ENCODE measurements at regions not wholly inside any gene's neighbourhood (a gene's known extent, or its start where the extent isn't known, plus 50 kb on each side); places are given as distances from the start of the nearest gene placed in this dataset.

DNA sequence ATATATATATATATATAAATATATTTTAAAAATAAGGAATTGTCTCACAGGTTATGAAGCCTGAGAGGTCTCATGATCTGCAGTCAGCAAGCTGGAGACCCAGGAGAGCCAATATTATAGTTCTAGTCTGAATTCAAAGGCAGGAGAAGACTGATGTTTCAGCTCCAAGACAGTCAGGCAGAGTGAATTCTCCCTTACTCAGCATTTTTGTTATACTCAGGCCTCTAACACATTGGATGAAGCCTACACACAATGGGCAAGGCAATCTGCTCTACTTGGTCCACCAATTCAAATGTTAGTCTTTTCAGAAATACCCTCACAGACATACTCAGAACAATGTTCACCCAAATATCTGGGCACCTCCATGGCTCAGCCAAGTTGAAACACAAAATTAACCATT, 157.2 kb downstream of the GOLIM4 start:
- DNase-seq (ENCODE audit: extremely low spot score, unreplicated experiment) = no peak
- Mint-ChIP-seq H3K4me3 (ENCODE audit: unreplicated experiment) (no peak overlapping the region), H3K27me3 (ENCODE audit: unreplicated experiment) (peaks cover 10% of the 10 kb centered on the region), H3K9me3 (ENCODE audit: unreplicated experiment) (no peaks in the 10 kb centered on the region), H3K4me1 (ENCODE audit: unreplicated experiment) (peaks cover 1% of the 10 kb centered on the region), H3K27ac (ENCODE audit: unreplicated experiment) (no peak overlapping the region), H3K36me3 (ENCODE audit: unreplicated experiment) (no peaks in the 10 kb centered on the region)
- TF ChIP-seq, protein P1, sequence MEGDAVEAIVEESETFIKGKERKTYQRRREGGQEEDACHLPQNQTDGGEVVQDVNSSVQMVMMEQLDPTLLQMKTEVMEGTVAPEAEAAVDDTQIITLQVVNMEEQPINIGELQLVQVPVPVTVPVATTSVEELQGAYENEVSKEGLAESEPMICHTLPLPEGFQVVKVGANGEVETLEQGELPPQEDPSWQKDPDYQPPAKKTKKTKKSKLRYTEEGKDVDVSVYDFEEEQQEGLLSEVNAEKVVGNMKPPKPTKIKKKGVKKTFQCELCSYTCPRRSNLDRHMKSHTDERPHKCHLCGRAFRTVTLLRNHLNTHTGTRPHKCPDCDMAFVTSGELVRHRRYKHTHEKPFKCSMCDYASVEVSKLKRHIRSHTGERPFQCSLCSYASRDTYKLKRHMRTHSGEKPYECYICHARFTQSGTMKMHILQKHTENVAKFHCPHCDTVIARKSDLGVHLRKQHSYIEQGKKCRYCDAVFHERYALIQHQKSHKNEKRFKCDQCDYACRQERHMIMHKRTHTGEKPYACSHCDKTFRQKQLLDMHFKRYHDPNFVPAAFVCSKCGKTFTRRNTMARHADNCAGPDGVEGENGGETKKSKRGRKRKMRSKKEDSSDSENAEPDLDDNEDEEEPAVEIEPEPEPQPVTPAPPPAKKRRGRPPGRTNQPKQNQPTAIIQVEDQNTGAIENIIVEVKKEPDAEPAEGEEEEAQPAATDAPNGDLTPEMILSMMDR (IDR thresholded peaks at IDR 0.05) = no peak

DNA sequence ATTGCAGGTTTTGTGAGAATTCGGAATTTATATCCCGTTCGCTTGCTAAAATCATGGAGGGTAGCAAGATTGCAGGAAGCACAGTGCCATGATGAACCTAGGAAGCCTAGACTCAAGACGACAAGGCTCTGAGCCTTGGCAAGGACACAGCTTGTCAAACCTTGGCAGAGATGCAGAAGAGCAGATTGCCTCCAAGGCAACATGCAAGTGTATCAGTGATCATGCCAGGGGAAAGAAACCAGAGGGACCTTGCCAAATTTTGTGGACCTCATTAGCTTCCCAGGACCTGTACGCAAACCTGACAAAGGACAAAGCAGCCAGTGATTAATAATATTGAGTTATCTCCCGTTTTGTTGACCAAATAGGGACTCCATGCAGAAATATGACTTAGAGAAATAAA, 159.7 kb downstream of the GOLIM4 start:
- TF ChIP-seq, protein P1 (IDR thresholded peaks at IDR 0.05) = no peak
- Mint-ChIP-seq H3K4me1 (ENCODE audit: unreplicated experiment) (no peaks in the 10 kb centered on the region), H3K9me3 (ENCODE audit: unreplicated experiment) (no peaks in the 10 kb centered on the region), H3K4me3 (ENCODE audit: unreplicated experiment) (no peak overlapping the region), H3K27ac (ENCODE audit: unreplicated experiment) (no peak overlapping the region), H3K27me3 (ENCODE audit: unreplicated experiment) (peaks cover 10% of the 10 kb centered on the region), H3K36me3 (ENCODE audit: unreplicated experiment) (no peaks in the 10 kb centered on the region)
- DNase-seq (ENCODE audit: extremely low spot score, unreplicated experiment) = no peak

DNA sequence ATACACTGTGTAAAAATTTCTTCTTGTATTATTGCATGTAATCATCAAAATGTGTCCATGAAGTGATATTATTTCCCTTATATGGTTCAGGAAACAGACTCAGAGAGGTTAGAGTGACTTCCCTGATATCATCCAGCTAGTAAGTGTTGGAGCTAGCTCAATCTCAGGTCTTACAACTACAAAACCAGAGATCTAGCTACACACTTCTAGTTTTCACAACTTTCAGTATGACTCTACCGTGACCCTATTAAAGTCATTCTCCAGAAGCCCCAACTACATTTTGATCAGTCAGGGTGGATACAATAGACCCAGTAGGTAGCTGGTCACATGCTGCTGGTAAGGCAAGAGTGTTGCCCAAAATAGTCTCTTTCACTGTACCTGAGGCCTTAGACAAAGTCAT, 165.3 kb downstream of the GOLIM4 start:
- Mint-ChIP-seq H3K27me3 (ENCODE audit: unreplicated experiment) (peaks cover 8% of the 10 kb centered on the region), H3K4me1 (ENCODE audit: unreplicated experiment) (no peaks in the 10 kb centered on the region), H3K36me3 (ENCODE audit: unreplicated experiment) (no peaks in the 10 kb centered on the region), H3K4me3 (ENCODE audit: unreplicated experiment) (no peak overlapping the region), H3K27ac (ENCODE audit: unreplicated experiment) (no peak overlapping the region), H3K9me3 (ENCODE audit: unreplicated experiment) (no peaks in the 10 kb centered on the region)
- no peak for DNase-seq (ENCODE audit: extremely low spot score, unreplicated experiment)
- TF ChIP-seq, protein P1 (IDR thresholded peaks at IDR 0.05) = no peak

DNA sequence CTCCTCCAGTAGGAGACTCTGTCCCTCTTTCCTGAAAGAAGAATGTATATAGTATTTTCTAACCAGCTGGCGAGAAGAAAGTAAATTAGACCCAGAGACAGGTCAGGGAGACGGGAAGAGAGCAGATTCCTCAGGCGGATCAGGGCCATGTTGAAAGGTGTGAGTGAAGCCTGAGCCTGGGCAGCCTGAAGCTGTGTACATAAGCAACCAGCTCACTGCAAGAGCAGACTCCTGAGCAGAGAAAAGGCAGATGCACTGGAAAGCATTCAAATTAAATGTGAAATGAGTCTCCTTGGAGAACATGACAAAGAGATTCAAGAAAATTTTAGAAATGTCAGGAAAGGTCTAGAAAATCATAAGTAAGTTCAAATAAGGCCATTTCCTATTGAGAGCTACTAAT, 165.8 kb downstream of the GOLIM4 start:
- Mint-ChIP-seq H3K4me3 (ENCODE audit: unreplicated experiment) (no peak overlapping the region), H3K27me3 (ENCODE audit: unreplicated experiment) (peaks cover 11% of the 10 kb centered on the region), H3K36me3 (ENCODE audit: unreplicated experiment) (no peaks in the 10 kb centered on the region), H3K4me1 (ENCODE audit: unreplicated experiment) (no peaks in the 10 kb centered on the region), H3K9me3 (ENCODE audit: unreplicated experiment) (no peaks in the 10 kb centered on the region), H3K27ac (ENCODE audit: unreplicated experiment) (no peak overlapping the region)
- DNase-seq (ENCODE audit: extremely low spot score, unreplicated experiment) = no peak
- TF ChIP-seq, protein P1 (IDR thresholded peaks at IDR 0.05) = no peak

DNA sequence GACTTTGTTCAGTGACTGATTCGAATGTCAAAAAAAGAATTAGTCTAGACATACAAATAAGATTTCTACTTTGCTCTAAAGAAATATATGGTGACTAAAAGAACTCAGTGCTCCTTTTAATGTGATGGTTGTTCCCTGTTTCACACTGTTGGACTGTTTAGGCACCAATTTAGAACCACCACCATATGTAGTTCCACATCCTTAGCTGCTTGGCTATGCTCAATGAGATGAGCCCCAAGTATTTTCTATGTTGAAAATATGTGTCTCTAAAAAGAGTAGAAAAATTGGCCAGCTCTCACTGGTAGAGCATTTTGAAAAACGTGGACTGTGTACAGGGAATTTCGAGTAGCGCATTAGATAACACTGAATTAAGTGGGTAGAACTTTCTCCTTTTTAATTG, 167.3 kb downstream of the GOLIM4 start:
- TF ChIP-seq, protein P1 (IDR thresholded peaks at IDR 0.05) = no peak
- DNase-seq (ENCODE audit: extremely low spot score, unreplicated experiment) = no peak
- Mint-ChIP-seq H3K4me3 (ENCODE audit: unreplicated experiment) (no peak overlapping the region), H3K27ac (ENCODE audit: unreplicated experiment) (no peak overlapping the region), H3K27me3 (ENCODE audit: unreplicated experiment) (peaks cover 10% of the 10 kb centered on the region), H3K9me3 (ENCODE audit: unreplicated experiment) (no peaks in the 10 kb centered on the region), H3K4me1 (ENCODE audit: unreplicated experiment) (no peaks in the 10 kb centered on the region), H3K36me3 (ENCODE audit: unreplicated experiment) (no peaks in the 10 kb centered on the region)

All from osteocyte (in vitro differentiated cells).